Activated naive CD8-positive, alpha-beta T cell (primary cell): ENCODE measurements at regions not wholly inside any gene's neighbourhood (a gene's known extent, or its start where the extent isn't known, plus 50 kb on each side); places are given as distances from the start of the nearest gene placed in this dataset.
"Not testable (repeated sequence)": the region's sequence is repeated elsewhere in the genome, so short reads cannot be mapped to it uniquely, and the experiment has no call there.

Experiments used
- H3K27ac Mint-ChIP-seq: one replicate; pipeline ENCODE4 v1.8.0; 2021; ENCODE audit warnings: mixed read lengths
- H3K27me3 Mint-ChIP-seq: one replicate; pipeline ENCODE4 v1.8.0; 2021; ENCODE audit warnings: mixed read lengths
- H3K36me3 Mint-ChIP-seq: one replicate; pipeline ENCODE4 v1.8.0; 2021; ENCODE audit warnings: mixed read lengths
- H3K4me1 Mint-ChIP-seq: one replicate; pipeline ENCODE4 v1.8.0; 2021; ENCODE audit warnings: low read depth, mixed read lengths
- H3K4me3 Mint-ChIP-seq: one replicate; pipeline ENCODE4 v1.8.0; 2021; ENCODE audit warnings: mild to moderate bottlenecking, mixed read lengths
- H3K9me3 Mint-ChIP-seq: one replicate; pipeline ENCODE4 v1.8.0; 2021; ENCODE audit warnings: low read depth, mixed read lengths

DNA sequence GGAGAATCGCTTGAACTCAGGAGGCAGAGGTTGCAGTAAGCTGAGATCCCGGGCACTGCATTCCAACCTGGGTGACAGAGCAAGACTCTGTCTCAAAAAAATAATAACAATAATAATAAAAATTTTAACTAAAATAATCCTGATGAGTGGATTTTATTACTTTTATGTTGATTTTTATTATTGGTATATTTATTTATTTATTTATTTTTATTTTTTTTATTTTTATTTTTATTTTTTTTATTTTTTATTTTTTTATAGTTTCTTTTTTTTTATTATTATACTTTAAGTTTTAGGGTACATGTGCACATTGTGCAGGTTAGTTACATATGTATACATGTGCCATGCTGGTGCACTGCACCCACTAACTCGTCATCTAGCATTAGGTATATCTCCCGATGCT, 90.6 kb upstream of the CLNK start:
- H3K36me3 Mint-ChIP-seq: not testable (repeated sequence)

DNA sequence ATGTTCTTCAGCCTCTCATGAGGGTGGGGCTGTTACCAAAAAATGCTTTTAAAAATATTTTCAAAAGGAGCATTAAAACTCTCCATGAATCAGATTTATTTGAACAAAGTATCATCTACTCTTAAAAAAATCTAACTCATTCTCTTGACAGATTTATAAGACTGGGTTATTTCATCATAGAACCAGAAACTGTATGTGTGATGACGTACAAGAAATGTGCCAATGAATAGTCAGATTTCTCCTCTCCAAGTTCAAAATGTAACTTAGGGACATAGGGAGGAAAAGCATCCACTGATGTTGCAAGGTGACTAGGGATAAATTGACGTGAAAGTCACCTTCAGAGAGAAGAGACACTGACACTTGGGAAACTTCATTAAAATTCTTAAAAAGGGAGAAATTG, 89.1 kb upstream of the CLNK start:
- Mint-ChIP-seq H3K4me3 (no peak overlapping the region), H3K27ac (no peak overlapping the region), H3K9me3 (no peaks in the 10 kb centered on the region), H3K4me1 (no peaks in the 10 kb centered on the region), H3K27me3 (no peaks in the 10 kb centered on the region), H3K36me3 (no peaks in the 10 kb centered on the region)

More for the DNA sequence above, 90.6 kb upstream of the CLNK start:
- H3K27me3 Mint-ChIP-seq, H3K4me1 Mint-ChIP-seq, H3K4me3 Mint-ChIP-seq, H3K27ac Mint-ChIP-seq, H3K9me3 Mint-ChIP-seq: not testable (repeated sequence)

- Mint-ChIP-seq H3K4me1 (no peaks in the 10 kb centered on the region), H3K9me3 (no peaks in the 10 kb centered on the region), H3K4me3 (no peak overlapping the region), H3K27me3 (no peaks in the 10 kb centered on the region), H3K27ac (no peak overlapping the region), H3K36me3 (no peaks in the 10 kb centered on the region)
Measured at GRCh38 chr4:10773010-10773409, 88.4 kb upstream of the CLNK start.

DNA sequence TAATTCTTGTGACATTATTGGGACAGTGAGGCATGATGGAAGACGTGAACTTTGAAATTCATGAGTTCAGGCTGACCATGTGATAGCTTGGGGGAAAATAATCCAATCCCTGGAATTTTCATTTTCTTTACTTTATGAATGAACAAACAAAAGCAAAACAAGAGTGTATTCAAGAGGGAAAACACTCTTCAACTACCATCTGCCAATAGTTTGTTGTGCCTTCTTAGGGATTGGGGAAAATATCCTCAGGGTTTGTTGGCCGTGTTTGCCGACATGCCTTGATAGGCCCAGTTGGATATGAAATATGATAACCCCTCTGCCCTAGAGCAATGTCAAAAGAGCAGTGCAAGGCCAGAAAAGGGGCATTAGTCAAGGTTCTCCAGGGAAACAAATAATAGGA, 80.8 kb upstream of the CLNK start:
- no peaks in the 10 kb centered on the region for H3K36me3 Mint-ChIP-seq
- H3K27ac Mint-ChIP-seq: no peak overlapping the region
- H3K4me3 Mint-ChIP-seq: no peak overlapping the region
- no peaks in the 10 kb centered on the region for H3K4me1 Mint-ChIP-seq
- H3K27me3 Mint-ChIP-seq: no peaks in the 10 kb centered on the region
- H3K9me3 Mint-ChIP-seq: peaks cover 13% of the 10 kb centered on the region

DNA sequence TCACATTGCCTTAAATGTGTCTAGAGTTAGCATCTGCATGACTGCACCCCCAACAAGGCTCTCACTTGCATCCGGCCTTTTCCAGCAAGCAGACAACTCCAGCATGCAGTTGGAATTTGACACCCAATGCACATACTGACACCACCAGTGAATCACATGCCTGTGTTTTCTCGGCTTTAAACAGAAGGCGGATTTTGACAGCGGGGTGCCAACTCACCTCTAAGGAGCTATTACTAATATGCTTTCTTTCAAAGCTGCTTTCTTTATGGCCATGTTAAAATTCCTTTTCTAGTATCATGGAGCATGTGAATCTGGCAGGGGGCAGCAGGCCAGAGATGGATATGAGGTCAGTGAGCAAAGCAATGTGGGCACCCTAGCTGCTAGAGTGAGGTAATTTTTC, 78.0 kb upstream of the CLNK start:
- Mint-ChIP-seq H3K9me3 (peaks cover 13% of the 10 kb centered on the region), H3K27me3 (peaks cover 1% of the 10 kb centered on the region), H3K27ac (no peak overlapping the region), H3K4me1 (no peaks in the 10 kb centered on the region), H3K36me3 (no peaks in the 10 kb centered on the region), H3K4me3 (no peak overlapping the region)

- H3K9me3 Mint-ChIP-seq: peaks cover 13% of the 10 kb centered on the region
- H3K4me3 Mint-ChIP-seq: no peak overlapping the region
- peaks cover 1% of the 10 kb centered on the region for H3K27me3 Mint-ChIP-seq
- no peaks in the 10 kb centered on the region for H3K4me1 Mint-ChIP-seq
- H3K36me3 Mint-ChIP-seq: no peaks in the 10 kb centered on the region
- no peak overlapping the region for H3K27ac Mint-ChIP-seq
Measured at GRCh38 chr4:10761903-10762302, 77.3 kb upstream of the CLNK start.

DNA sequence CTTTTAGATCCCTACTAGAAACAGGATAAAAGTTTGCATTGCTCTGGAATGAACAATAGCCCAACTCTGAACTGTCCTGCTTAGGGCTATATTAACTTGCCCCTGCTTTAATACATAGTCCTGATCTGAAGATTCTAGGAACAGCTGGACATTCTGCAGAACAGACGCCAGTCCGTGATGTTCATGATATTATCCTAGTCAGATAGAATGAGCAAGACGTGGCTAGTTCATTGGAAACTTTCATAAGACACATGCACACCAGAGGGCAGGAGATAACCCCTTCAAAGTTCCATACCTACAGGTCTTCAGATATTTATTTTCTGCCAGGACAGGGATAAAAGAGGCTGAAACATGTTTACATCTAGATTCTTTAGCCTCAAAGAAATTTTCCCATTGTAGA, 75.5 kb upstream of the CLNK start:
- no peak overlapping the region for H3K4me3 Mint-ChIP-seq
- H3K36me3 Mint-ChIP-seq: no peaks in the 10 kb centered on the region
- H3K27ac Mint-ChIP-seq: no peak overlapping the region
- no peaks in the 10 kb centered on the region for H3K4me1 Mint-ChIP-seq
- peaks cover 13% of the 10 kb centered on the region for H3K9me3 Mint-ChIP-seq
- peaks cover 1% of the 10 kb centered on the region for H3K27me3 Mint-ChIP-seq

DNA sequence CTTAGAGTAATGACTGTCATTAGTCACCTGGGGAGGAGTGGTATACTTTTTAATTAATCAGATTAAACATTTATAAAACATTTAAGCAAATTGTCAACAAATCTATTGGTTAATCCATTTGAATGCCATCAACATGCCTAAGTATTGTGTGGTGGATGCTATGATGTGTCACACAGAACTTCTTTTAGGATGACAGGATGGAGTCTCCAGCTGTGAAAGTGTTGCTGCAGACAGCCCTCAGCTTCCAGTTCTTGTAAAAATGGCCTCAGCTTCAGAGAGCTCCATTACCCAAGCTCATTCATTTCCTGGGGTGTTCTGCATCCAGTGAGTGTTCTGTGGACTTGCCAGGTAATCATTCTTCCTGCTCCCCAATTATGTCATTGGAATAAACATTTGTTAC, 74.3 kb upstream of the CLNK start:
- no peak overlapping the region for H3K27ac Mint-ChIP-seq
- peaks cover 5% of the 10 kb centered on the region for H3K9me3 Mint-ChIP-seq
- H3K27me3 Mint-ChIP-seq: peaks cover 1% of the 10 kb centered on the region
- H3K4me3 Mint-ChIP-seq: no peak overlapping the region
- no peaks in the 10 kb centered on the region for H3K4me1 Mint-ChIP-seq
- H3K36me3 Mint-ChIP-seq: no peaks in the 10 kb centered on the region

DNA sequence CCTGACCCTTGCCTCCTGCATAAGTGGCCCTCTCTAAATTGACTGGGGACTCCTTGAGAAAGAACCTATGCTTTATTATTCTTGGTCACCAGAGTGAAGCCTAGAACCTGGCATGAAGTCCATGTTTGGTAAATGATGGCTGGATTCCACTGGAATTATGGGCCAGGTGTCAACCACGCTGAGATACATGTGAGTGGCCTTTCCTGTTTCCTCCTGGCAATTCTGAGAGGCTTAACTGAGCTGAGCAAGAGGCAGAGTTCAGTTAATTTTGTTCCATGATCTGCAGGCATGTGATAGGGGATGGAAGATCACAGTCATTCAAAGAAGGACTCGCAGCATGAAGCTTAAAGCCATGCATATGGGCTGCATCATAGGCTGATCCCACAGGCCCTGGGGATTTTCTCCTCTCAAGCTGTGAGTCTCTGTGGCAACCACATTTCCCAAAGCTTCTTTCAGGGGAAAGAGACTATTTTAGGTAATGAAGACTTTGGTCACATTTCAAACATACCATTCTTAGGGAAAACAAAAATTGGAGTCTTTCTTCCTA, 69.4 kb upstream of the CLNK start:
- Mint-ChIP-seq H3K27ac (no peak overlapping the region), H3K36me3 (no peaks in the 10 kb centered on the region), H3K4me3 (no peak overlapping the region), H3K4me1 (no peaks in the 10 kb centered on the region), H3K9me3 (no peaks in the 10 kb centered on the region), H3K27me3 (no peaks in the 10 kb centered on the region)

- no peak overlapping the region for H3K27ac Mint-ChIP-seq
- H3K4me3 Mint-ChIP-seq: no peak overlapping the region
- H3K9me3 Mint-ChIP-seq: no peaks in the 10 kb centered on the region
- H3K4me1 Mint-ChIP-seq: no peaks in the 10 kb centered on the region
- no peaks in the 10 kb centered on the region for H3K27me3 Mint-ChIP-seq
- H3K36me3 Mint-ChIP-seq: no peaks in the 10 kb centered on the region
Measured at GRCh38 chr4:10753336-10753735, 68.8 kb upstream of the CLNK start.

- no peaks in the 10 kb centered on the region for H3K4me1 Mint-ChIP-seq
- H3K27ac Mint-ChIP-seq: no peak overlapping the region
- no peaks in the 10 kb centered on the region for H3K27me3 Mint-ChIP-seq
- no peaks in the 10 kb centered on the region for H3K9me3 Mint-ChIP-seq
- no peak overlapping the region for H3K4me3 Mint-ChIP-seq
- H3K36me3 Mint-ChIP-seq: no peaks in the 10 kb centered on the region
Measured at GRCh38 chr4:10750714-10751113, 66.1 kb upstream of the CLNK start.

DNA sequence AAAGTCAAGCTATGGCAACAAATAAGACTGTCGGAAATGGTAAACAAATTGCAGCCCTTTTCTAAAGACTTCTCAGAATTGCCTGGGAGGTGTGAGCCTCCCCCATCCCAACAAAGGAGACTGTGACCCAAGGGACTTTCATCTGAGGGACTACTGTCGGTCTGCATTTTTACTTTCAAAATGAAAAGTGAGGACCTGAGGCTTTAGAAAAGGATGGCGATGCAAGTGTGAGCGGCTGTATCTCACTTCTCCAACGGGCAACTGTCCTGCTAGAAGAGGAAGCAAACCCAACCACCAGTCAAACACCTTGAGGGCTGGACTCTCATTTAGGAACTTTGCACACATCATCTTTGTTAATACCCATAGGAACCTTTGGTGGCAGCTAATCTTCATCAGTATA, 62.6 kb upstream of the CLNK start:
- Mint-ChIP-seq H3K27ac (no peak overlapping the region), H3K9me3 (no peaks in the 10 kb centered on the region), H3K4me3 (no peak overlapping the region), H3K27me3 (no peaks in the 10 kb centered on the region), H3K36me3 (no peaks in the 10 kb centered on the region), H3K4me1 (no peaks in the 10 kb centered on the region)

GRCh38 chr4:10746371-10747171, 62.0 kb upstream of the CLNK start:
- H3K27me3 Mint-ChIP-seq: no peaks in the 10 kb centered on the region
- H3K27ac Mint-ChIP-seq: no peak overlapping the region
- no peak overlapping the region for H3K4me3 Mint-ChIP-seq
- H3K36me3 Mint-ChIP-seq: no peaks in the 10 kb centered on the region
- no peaks in the 10 kb centered on the region for H3K9me3 Mint-ChIP-seq
- no peaks in the 10 kb centered on the region for H3K4me1 Mint-ChIP-seq

DNA sequence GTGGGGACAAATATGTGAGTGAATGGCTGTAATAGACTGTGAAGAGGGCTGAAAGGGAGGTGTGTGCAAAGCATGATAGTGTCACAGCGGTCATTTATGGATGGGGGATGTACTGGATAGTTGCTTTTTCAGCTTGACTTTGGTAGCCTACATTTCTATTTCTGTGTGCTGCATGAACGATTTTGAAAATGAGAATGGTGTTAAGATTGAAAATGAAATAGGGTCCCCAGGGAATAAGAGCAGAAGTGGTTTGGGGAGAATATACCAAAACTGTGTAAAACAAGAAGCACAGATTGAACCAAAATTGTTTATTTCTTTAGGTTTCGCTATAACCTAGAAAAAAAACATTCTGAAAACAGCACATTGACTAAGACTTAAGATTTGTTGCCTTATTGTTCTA, 58.8 kb upstream of the CLNK start:
- Mint-ChIP-seq H3K9me3 (no peaks in the 10 kb centered on the region), H3K36me3 (no peaks in the 10 kb centered on the region), H3K27ac (no peak overlapping the region), H3K4me1 (no peaks in the 10 kb centered on the region), H3K4me3 (no peak overlapping the region), H3K27me3 (no peaks in the 10 kb centered on the region)

GRCh38 chr4:10741961-10742699, 57.6 kb upstream of the CLNK start:
- Mint-ChIP-seq H3K27me3 (no peaks in the 10 kb centered on the region), H3K4me1 (no peaks in the 10 kb centered on the region), H3K9me3 (no peaks in the 10 kb centered on the region), H3K4me3 (no peak overlapping the region), H3K27ac (no peak overlapping the region), H3K36me3 (no peaks in the 10 kb centered on the region)
